PC-3 (cell line): ENCODE measurements at regions not wholly inside any gene's neighbourhood (a gene's known extent, or its start where the extent isn't known, plus 50 kb on each side); places are given as distances from the start of the nearest gene placed in this dataset.

Experiments used
- EZH2 ChIP-seq: fragments of 300-600 bp; sonication (generic); IDR thresholded peaks from one replicate; pipeline ENCODE4 v1.6.1; 2017; ENCODE audit warnings: antibody characterized with exemption, mild to moderate bottlenecking, low read length; ENCODE audit not compliant: unreplicated experiment
- EZH2phosphoT487 ChIP-seq: fragments of 300-600 bp; sonication (generic); IDR thresholded peaks from 2 replicates; pipeline ENCODE4 v1.6.1; 2018; ENCODE audit warnings: mild to moderate bottlenecking, antibody characterized with exemption, low read length, borderline replicate concordance
- TF ChIP-seq, protein P1 (sequence below): fragments of 300-600 bp; sonication (generic); conservative IDR thresholded peaks from 2 replicates; pipeline ENCODE4 v1.5.1; 2017; ENCODE audit warnings: antibody characterized with exemption, low read depth, mild to moderate bottlenecking, low read length

DNA sequence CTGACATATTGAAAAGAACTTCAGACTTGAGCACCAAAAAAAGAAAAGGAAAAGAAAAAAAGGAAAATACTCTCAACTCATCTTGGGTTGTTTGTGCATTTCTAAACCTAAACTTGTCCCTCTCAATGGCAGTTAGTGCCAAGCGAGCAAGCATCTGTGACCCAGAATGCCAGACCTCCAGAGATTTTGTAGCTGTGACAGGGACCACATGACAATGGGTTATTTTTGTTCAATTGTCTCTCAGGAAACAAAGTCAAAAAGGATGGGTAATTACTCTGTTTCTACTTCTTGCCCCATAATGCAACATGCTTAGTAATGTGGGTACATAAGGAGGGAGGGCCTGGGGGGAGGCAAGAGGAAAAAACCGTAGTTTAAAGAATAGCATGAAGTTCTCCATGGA, 285.7 kb upstream of the RTL1 start:
- TF ChIP-seq, protein P1, sequence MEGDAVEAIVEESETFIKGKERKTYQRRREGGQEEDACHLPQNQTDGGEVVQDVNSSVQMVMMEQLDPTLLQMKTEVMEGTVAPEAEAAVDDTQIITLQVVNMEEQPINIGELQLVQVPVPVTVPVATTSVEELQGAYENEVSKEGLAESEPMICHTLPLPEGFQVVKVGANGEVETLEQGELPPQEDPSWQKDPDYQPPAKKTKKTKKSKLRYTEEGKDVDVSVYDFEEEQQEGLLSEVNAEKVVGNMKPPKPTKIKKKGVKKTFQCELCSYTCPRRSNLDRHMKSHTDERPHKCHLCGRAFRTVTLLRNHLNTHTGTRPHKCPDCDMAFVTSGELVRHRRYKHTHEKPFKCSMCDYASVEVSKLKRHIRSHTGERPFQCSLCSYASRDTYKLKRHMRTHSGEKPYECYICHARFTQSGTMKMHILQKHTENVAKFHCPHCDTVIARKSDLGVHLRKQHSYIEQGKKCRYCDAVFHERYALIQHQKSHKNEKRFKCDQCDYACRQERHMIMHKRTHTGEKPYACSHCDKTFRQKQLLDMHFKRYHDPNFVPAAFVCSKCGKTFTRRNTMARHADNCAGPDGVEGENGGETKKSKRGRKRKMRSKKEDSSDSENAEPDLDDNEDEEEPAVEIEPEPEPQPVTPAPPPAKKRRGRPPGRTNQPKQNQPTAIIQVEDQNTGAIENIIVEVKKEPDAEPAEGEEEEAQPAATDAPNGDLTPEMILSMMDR: no peak
- TF ChIP-seq EZH2: no peak
- TF ChIP-seq EZH2phosphoT487: no peak
